SKM-1 treated with dmso at 0.1 percent for 144 hours (cell line): ENCODE measurements at regions not wholly inside any gene's neighbourhood (a gene's known extent, or its start where the extent isn't known, plus 50 kb on each side); places are given as distances from the start of the nearest gene placed in this dataset.

Experiments used
- DNase-seq: peaks from one replicate; lab custom pipeline; 2025; ENCODE audit not compliant: unreplicated experiment; lab: John Stamatoyannopoulos, UW

DNA sequence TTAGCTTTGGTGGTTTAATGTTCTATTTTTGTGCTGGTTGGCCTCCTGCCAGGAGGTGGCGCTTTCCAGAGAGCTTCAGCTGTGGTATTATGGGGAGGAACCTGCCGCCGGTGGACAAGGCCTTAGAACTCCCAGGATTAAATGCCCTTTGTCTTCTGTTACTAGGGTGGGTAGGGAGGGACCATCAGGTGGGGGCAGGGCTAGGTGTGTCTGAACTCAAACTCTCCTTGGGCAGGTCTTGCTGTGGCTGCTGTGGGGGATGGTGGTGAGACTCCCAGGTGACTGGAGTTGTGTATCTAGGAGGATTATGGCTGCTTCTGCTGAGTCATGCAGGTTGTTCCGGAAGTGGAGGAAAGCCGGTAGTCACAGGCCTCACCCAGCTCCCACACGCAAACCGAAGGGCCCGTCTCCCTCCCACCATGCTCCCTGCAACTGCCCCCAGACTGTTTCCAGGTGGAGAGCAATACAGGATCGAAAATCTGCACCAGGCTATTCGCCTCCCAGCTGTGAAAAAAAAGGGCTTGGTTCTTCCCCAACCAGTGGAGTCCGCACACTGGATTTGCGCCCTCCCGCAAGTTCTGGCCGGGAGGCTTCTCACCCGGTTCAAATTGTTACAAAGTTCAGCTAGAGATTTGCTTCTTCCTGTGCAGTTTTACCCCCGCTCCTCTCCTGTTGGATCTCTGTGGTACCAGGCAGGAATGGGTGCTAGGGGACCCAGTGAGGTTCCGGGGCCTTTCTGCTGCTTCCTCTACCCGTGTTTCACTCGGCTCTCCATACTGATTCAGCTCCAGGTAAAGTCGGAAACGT is 220.5 kb downstream of the CENPF start:
- no peak for DNase-seq

DNA sequence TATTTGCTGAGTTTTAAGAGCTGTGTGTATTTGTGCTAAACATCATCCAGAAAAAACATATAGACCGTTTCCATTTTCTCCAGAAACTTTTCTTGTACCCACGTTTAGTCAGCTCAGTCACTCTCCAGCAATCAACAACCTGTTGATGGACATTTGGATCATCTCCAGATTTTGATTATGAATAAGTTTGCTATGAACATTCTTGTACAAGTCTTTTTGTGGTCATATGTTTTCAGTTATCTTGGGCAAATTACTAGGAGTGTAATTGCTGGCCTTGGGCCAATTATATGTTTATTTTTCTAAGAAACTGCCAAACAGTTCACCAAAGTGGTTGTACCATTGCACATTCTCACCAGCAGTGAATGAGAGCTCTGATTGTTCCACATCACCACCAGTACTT is 221.8 kb downstream of the CENPF start:
- no peak for DNase-seq

DNA sequence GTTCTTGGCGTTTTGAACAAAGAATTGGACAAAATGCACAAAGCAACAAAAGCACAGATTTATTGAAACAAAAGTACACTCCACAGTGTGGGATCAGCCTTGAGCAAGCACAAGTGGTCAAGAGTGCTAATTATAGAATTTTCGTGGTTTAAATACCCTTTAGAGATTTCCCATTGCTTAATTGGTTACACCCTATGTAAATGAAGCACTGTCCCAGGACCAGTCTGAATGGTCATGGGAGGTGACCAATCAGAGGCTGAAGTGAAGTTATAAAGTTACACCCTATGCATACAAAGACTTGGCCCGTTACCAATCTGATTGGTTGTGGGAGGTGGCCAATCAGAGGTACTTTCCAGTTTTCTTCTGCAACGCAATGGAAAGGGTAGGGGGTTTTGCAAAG is 223.6 kb downstream of the CENPF start:
- DNase-seq = no peak

DNA sequence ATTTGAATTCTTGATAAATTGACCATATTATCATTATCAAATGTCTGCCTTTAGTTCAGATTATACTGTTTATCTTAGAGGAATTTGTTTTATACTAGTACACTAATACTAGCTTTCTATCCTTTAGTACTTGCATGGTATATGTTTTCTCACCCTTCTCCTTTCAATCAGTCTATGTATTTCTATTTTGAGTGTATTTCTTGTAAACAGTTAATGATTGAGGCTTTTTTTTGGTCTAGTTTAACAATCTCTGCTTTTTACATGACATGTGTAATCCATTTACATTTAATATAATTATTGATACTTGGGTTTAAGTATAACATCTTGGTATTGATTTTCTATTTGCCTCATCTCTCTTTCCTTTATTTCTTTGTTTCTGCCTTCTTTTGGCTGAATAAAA is 224.9 kb downstream of the CENPF start:
- no peak for DNase-seq

DNA sequence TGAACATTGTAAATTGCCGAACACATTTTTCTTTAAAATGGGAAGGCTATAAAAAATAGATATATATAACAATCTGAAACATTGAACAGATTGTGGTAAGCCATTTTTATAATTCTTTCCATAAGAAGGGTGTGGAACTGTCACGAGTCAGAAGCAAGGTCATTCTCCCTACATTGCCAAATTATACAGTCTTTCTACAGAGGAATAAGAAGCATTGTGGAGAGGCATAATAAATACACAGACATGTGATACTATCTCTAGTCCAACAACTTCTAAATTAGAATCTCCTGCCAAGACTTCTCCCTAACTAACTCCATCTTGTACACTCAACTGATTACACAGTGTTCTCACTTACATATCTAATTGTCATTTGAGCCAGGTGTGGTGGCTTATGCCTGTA is 227.9 kb downstream of the CENPF start:
- no peak for DNase-seq

DNA sequence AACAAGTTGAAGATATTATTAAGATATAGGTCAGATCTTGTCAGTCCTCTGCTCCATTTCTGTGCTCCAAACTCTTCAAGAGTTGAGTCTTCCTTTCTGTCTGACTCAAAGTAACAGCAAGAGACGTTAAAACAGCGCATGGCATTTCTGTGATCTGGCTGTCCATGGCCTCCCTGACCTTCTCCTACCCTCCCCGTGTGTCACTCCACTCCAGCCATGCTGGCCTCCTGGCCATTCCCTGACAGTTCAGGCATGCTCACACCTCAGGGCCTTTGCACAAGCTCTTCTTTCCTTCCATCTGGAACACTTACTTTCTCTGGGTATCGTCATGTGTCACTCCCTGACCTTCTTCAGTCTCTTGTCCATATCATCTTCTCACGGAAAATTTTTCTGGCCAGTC is 229.0 kb downstream of the CENPF start:
- DNase-seq = no peak

DNA sequence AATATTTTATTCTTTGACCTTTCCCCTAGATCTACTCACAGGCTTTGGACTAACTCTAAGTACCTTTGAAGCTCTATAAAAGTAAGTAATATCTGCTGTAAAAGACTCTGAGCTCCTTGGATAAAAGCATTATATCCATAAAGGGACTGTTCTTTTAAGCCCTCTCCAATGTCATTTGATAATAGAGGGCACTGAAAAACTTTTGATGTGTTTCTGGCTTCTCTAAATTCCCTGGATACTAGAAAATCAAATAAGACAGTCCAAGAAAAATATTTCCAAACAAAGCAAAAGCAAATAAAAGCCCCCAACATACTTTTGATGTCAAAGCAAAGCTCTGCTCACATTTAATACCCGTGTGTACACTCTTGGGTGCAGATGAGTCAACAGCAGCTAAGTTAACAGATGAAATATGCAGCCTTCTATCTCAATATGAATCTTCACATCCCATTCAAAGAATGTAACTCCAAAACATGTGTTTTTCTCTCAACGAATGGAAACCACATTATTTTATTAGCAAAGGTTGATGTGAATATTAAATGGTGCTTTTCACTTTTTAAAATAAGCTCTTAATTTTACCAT is 230.3 kb downstream of the CENPF start:
- DNase-seq = no peak

DNA sequence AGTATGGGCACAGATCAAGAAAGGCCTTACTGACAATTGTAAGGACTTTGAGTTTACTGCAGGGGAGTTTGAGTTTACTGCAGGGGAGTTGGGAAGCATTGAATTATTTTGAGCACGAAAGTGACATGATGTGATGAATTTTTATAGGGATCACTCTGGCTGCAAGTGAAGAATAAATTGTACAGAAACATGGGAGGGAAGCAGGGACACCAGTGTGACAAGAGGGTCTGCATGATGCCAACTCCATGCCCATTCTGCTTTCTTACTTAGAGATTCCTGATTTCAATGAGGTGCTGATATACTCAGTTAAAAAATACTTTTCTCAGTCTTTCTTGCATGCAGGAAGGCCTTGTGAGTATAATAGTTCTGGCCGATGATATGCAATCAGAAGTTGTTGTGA is 234.4 kb downstream of the CENPF start:
- DNase-seq = no peak

DNA sequence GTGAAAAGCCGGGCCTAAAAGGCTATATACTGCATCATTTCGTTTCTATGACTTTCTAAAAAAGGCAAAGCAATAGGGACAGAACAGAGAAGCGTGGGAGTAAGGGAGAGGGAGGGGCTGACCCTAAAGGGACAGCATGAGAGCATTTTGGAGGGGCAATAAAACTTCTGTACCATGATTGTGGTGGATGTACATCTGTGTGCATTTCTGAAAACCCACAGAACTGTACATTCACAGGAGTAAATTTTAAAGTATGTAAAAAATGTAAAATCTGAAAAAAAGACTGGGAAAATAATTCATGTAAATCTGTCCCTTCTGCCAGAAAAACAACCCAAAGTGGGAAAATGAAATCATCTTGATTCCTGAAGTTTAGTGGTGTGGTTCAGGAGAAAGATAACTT is 235.4 kb downstream of the CENPF start:
- no peak for DNase-seq

DNA sequence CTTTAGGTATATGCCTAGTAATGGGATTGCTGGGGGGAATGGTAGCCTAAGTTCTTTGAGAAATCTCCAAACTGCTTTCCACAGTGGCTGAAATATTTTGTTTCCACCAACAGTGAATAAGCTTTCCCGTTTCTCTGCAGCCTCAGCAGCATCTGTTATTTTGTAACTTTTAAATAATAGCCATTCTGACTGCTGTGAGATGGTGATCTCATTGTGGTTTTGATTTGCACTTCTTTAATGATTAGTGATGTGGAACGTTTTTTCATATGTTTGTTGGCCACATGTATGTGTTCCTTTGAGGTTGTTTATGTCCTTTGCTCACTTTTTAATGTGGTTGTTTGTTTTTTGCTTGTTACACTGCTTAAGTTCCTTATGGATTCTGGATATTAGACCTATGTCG is 237.4 kb downstream of the CENPF start:
- DNase-seq = no peak

DNA sequence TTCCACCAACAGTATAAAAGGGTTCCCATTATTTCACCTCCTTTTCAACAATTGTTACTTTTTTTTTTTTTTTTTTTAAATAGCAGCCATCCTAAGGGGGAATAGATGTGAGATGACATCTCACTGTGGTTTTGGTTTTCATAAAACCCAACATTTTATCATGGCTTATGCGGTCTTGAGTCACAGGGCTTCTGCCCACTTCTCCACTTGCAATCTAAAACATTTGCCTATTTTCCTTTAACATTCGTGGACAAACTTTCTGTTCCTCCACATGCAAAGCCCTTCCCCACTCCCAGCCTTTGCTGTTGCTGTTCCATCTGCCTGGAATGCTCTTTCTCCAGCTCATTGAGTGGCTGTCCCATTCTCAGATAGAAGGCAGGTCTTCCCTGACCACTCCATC is 239.7 kb upstream of the KCNK2 start:
- DNase-seq = no peak

DNA sequence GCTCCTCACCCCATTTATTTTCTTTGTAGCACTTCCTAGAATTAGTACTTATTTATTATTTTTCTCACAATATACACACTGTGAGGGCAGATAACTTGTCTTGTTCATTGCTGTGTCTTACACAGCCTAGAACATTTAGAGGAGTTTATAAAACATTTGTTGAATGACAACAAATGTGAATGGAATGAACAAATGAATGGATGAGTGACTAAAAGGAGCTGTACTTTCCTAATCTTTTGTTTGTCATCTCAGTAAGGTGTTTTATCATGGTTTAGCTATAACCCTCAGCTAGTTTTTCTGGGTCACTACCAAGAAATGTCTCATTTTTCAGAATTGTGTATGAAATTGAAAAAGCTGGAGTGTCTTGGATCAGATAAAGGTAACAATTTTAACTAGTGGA is 239.3 kb upstream of the KCNK2 start:
- DNase-seq = no peak

DNA sequence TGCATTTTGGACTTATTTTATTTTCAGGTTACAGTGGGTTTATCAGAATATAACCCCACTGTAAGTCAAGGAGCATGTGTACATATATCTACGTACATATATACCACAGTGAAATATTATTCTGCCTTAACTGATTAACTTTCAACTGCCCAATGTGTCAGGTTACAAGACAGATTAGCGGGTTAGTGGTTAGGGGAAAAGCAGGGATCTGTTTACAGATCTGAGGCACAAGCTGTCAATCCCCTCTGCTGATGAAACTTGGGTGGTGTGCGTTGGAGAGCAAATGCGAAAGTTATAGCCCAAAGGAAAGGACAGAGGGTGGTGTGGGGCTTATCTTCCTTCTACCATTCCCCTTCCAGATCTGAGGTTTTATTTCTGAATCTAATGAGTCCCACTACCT is 238.2 kb upstream of the KCNK2 start:
- no peak for DNase-seq

DNA sequence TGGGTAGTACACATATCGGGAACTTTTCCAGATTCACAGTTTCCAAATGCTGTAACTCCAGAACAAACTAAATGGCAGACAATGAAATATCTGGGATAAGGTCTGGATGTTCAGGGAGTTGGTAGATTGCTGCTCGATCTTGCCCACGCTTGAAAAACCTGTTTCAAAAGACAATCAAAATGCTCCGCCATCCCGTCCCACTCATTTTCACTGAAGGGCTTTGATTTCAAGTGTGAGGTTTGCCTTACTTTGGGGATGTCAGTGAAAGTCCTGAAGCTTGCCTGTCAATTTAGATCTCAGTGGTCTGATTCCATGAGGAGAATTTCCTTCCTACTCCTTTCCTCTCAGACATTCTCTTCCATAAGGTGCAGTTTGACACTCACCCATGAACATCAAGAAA is 236.3 kb upstream of the KCNK2 start:
- DNase-seq = no peak

DNA sequence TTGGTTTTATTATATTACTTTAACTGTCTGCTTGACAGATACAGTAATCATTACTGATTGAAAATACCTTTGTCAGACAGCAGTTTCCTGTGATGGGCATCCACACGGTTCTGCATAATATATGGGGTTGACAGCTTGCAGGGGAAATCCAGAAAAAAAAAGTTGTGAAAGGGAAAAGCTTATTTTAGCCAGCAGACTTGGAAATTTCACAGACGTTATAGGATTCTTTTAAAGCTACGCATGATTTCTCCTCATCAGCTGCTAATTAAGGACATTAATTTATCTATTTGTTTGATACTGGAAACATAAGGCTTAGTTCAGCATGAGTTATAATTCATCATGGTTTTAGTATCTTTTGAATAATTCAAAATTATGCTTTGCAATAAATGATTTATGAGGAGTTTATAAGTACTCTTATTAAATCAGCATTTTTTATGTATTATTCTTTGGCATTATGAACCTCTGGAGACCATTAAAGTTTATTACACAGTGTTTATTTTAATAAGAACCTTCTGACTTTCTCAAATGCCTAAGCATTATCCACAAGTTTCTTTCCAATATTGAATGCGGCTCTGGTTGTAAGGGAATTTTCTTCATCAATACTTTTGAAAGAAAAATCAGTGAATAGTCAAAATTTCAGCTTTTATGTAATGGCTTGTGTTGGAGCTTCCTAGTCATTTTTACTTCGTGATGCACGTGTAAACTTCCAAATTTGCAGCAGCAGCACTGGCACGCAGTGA is 235.3 kb upstream of the KCNK2 start:
- DNase-seq = no peak

DNA sequence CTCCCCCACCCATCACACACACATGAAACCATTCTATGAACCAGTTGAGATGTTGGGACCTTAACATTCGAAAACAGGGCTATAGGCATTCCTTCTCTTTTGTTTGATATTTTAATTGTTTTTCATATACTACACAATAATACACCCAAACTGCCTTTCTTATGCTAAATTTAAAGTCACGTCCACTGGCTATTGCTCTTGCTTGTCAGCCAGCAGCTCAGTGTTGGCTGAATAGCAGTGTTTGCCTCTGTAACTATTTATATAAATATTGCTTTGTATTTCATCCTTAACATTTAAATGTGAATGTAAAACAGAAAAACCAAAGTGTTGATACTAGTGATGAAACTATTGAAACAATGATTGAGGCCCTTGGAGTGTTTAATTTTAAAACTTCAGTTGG is 234.4 kb upstream of the KCNK2 start:
- no peak for DNase-seq

DNA sequence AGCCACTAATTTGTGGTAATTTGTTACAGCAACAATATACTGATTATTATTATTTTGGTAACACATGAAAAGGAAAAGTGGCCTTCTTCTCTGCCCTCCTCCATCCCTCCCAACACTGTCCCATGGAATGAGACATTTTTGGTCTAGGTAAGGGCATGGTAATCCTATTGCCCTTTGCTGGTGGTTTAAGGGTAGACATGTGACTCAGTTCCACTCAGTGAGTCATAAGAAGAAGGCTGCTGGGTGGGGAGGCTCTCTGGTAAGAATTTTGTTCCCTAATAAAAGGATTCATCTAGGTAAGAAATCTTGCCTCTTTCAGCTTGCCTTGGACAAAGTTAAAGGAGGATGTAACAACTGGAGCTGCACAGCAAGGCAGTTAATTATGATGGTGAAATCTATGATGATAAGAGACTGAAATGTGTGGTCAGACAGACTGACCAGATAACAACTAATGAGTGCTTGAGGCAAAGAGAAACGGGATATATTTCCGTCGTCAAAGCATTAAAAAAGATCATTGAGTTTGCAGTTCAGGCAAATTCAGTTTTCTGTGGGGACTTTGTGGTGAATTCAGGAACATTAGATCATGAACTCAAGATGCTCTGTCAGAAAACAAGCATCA is 232.0 kb upstream of the KCNK2 start:
- no peak for DNase-seq

DNA sequence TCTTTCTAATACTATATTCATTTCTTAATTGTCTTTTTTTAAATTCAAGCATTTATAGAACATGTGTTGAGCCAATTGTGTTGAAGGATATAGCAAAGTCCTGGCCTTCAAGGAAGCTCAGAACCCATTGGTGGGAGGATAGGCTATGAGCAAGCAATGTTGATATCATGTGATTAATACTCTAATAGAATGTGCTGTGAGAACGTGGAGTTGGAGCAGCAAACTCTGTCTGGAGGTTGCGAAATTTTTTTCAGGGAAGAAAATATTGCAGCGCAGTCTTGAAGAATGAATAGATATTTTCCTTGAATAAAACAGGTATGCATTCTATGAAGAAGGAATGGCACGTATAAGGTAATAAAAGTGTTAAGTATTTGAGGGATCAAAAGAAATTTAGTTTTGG is 229.2 kb upstream of the KCNK2 start:
- DNase-seq = no peak

DNA sequence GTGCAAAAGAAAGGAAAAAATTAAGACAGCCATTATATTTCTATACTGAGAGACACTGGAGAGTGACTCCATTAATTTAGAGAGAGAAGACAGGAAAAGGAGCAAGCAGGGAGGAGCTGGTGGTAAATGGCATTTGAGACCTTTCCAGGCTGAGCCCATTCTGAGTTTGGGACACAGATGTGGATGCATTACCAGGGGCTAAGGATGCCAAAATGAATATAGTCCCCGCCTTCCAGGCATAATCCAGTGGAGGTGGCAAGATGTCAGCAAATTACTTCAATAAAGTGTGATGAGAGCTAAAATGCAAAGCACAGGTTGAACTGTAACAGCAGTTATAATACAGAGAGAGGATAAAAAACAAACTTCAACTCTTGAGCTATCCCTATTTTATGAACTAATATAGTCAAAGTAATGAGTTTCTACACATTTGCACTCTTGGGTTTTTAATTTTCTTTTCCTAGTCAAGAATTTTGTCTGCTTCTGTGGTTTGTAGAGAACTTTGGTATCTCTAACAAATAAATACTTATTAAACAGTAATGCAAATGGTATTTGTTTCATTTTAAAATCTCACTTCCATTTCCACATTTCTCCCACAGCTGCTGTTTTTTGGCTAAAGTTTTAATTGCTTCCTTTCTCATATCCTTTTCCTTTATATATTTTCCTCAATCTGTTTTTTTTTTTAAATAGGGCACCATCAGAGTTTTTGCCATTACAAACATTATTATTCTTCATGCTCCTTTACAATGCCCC is 228.2 kb upstream of the KCNK2 start:
- DNase-seq = no peak

DNA sequence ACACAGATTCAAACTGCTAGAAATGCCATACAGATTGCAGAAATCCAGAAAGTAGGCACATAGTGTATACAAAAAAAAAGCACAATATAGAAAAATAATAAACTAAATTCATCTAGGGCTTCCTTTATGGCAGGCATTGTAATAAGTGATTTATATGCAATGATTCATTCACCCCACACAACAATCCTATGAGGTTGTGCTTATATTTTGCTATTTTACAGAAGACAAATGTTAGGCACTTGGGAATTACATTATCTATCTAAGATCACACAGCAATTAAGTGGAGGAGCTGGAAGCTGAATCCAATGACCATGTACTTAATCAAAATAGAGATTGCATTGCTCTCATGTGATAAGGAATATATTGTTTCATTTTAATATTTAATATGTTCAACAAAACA is 225.7 kb upstream of the KCNK2 start:
- DNase-seq = no peak

DNA sequence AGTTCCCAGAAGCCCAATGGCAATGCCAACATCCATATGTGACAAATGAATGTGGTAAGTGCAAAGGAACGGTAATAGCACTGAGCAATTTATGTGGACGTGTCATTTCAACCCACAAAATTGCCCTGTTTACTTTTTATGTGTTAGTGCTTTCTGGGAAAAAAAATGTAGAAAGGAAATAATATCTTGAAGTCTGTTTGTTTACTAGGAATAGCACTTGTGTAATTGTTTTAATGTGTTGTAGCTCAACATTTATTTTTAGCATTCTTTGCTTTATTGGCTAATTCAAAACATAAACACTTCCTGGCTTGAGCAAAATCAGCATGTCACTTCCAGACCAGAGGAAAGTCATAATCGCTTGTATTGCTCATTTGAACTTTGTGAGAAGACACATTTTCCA is 224.8 kb upstream of the KCNK2 start:
- no peak for DNase-seq
